Panc1 (cell line): ENCODE measurements at regions not wholly inside any gene's neighbourhood (a gene's known extent, or its start where the extent isn't known, plus 50 kb on each side); places are given as distances from the start of the nearest gene placed in this dataset.

ENCODE experiments used
- CTCF ChIP-seq: fragments of 450-650 bp; IDR thresholded peaks from 2 replicates; pipeline ENCODE4 v1.5.1; 2017; ENCODE audit warnings: mild to moderate bottlenecking
- POLR2AphosphoS5 ChIP-seq: IDR thresholded peaks from 2 replicates; pipeline ENCODE4 v1.6.1; 2012; ENCODE audit warnings: mild to moderate bottlenecking, low read depth, low read length, moderate library complexity
- SIN3A ChIP-seq: IDR thresholded peaks from 2 replicates; pipeline ENCODE4 v1.6.1; 2012; ENCODE audit warnings: low read depth, mild to moderate bottlenecking, low read length, moderate library complexity, borderline replicate concordance; ENCODE audit not compliant: insufficient read depth

- TF ChIP-seq CTCF (no peak), POLR2AphosphoS5 (no peak), SIN3A (no peak)
Observed at GRCh38 chr3:161796780-161797179, 300.2 kb downstream of the OTOL1 start.
